ENCODE measurements at regions not wholly inside any gene's neighbourhood (a gene's known extent, or its start where the extent isn't known, plus 50 kb on each side); places are given as distances from the start of the nearest gene placed in this dataset.

DNA sequence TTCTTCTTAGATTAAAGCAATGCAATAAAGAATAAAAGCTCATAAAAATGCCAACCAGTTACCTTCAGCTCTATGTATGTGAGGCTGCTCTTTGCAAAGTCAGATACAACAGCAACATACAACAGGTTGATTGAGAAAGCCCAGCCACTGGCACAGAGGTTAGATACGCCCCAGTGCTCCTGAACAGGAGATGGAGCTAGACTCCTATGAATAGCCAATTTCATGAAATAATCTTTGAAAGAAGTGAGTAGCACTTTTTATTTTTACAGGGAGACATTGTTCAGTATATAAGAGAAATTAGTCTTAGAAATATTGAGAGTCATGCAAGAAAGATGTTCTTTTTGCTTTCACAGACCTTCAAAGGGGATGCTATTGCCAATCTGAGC is 362.4 kb upstream of the MEX3C start:
- H3K4me1 Mint-ChIP-seq (ENCODE audit: low read depth): no peaks in the 10 kb centered on the region
- no peak for DNase-seq
- peaks cover 5% of the 10 kb centered on the region for H3K36me3 Mint-ChIP-seq (ENCODE audit: low read depth)
- H3K27ac Mint-ChIP-seq: no peak overlapping the region
- H3K4me3 Mint-ChIP-seq: no peak overlapping the region
- TF ChIP-seq, protein P1, sequence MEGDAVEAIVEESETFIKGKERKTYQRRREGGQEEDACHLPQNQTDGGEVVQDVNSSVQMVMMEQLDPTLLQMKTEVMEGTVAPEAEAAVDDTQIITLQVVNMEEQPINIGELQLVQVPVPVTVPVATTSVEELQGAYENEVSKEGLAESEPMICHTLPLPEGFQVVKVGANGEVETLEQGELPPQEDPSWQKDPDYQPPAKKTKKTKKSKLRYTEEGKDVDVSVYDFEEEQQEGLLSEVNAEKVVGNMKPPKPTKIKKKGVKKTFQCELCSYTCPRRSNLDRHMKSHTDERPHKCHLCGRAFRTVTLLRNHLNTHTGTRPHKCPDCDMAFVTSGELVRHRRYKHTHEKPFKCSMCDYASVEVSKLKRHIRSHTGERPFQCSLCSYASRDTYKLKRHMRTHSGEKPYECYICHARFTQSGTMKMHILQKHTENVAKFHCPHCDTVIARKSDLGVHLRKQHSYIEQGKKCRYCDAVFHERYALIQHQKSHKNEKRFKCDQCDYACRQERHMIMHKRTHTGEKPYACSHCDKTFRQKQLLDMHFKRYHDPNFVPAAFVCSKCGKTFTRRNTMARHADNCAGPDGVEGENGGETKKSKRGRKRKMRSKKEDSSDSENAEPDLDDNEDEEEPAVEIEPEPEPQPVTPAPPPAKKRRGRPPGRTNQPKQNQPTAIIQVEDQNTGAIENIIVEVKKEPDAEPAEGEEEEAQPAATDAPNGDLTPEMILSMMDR (IDR thresholded peaks at IDR 0.05): no peak
- peaks cover 63% of the 10 kb centered on the region for H3K9me3 Mint-ChIP-seq
- no peaks in the 10 kb centered on the region for H3K27me3 Mint-ChIP-seq (ENCODE audit: insufficient read depth)

DNA sequence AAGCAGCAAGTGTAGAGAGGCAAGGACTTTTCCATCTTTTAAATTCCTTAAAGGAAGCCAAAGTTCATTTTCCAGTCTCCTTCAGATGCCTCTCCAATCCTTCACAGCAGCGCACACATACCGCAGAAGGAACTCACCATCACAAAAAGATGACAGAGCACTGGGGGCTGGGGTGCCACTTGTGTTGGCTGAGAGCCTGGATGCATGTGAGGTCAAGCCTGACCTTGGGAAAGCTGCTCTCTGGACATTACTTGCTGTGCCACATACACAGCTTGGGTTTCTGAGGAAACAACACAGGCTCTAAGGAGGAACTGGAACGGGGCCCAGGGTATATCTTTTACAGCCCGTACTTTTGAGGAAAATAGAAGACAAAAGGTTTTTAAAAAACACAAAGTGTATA is 364.3 kb upstream of the MEX3C start:
- no peaks in the 10 kb centered on the region for H3K4me1 Mint-ChIP-seq (ENCODE audit: low read depth)
- no peak for DNase-seq
- no peak overlapping the region for H3K27ac Mint-ChIP-seq

DNA sequence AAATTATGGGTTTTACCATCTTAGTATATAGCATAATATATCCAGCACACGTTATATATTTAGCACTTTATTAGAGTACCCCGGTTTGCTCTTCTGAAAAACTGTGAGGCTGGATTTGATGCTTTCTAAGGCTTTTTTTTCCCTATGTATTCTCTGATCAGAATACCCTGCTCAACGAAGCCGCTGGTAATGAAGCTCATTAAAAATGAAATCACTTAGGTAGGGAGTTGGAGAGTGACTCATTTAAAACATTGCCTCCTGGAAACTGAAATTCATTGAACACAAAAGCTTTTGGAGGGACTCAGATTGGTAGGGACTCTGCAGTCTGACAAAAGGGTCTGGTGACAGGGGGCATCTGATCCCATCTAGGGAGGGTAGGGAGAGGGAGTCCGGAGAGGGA is 365.4 kb upstream of the MEX3C start:
- H3K9me3 Mint-ChIP-seq: peaks cover 53% of the 10 kb centered on the region
- no peaks in the 10 kb centered on the region for H3K36me3 Mint-ChIP-seq (ENCODE audit: low read depth)
- H3K27me3 Mint-ChIP-seq (ENCODE audit: insufficient read depth): no peaks in the 10 kb centered on the region
- H3K4me1 Mint-ChIP-seq (ENCODE audit: low read depth): no peaks in the 10 kb centered on the region
- DNase-seq: no peak
- no peak overlapping the region for H3K27ac Mint-ChIP-seq
- no peak overlapping the region for H3K4me3 Mint-ChIP-seq
- TF ChIP-seq, protein P1 (IDR thresholded peaks at IDR 0.05): no peak

More for the DNA sequence above, 364.3 kb upstream of the MEX3C start:
- H3K27me3 Mint-ChIP-seq (ENCODE audit: insufficient read depth): no peaks in the 10 kb centered on the region
- H3K9me3 Mint-ChIP-seq: peaks cover 59% of the 10 kb centered on the region
- H3K4me3 Mint-ChIP-seq: no peak overlapping the region
- TF ChIP-seq, protein P1 (IDR thresholded peaks at IDR 0.05): no peak
- peaks cover 5% of the 10 kb centered on the region for H3K36me3 Mint-ChIP-seq (ENCODE audit: low read depth)

DNA sequence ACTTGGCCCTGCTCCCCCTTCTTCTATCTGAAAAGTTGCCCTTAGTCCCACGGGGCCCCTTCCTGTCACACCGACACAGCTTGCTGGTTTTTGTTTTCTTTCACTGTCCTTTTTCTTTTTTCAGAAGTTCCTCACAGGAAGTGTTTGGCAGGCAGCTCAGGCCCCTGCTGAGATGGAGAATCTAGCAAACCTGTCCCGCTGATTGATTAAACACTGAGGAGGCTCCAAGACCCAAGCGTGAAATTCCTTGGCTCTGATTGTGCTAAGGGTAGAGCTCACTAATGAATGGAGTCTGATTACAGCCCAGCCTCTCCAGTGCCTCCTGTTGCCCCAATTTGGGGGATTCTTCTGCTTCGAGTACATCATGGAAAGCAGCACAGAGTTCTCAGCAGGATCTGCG is 365.9 kb upstream of the MEX3C start:
- no peaks in the 10 kb centered on the region for H3K27me3 Mint-ChIP-seq (ENCODE audit: insufficient read depth)
- H3K4me1 Mint-ChIP-seq (ENCODE audit: low read depth): no peaks in the 10 kb centered on the region
- TF ChIP-seq, protein P1 (IDR thresholded peaks at IDR 0.05): no peak
- no peak overlapping the region for H3K4me3 Mint-ChIP-seq
- DNase-seq: no peak
- no peaks in the 10 kb centered on the region for H3K36me3 Mint-ChIP-seq (ENCODE audit: low read depth)
- peaks cover 51% of the 10 kb centered on the region for H3K9me3 Mint-ChIP-seq
- H3K27ac Mint-ChIP-seq: no peak overlapping the region

DNA sequence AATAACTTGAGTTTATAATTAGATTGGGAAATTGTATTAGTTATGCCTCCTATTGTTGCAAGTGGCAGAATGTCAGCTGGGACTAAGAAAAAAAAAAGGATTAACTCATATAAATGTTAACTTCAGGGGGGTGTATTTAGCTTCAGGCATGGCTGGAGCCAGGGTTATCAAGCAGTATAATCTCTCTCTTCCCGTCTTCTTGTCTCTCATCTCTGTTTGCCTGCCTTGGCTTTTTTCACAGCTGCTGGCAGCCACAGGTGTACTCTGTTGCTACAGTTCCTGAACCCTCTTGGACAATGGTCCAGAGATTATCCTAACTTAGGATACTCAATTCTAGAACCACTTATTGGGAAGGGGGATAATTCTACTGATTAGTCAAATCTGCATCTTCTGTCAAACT is 370.7 kb upstream of the MEX3C start:
- DNase-seq: no peak
- Mint-ChIP-seq H3K36me3 (ENCODE audit: low read depth) (no peaks in the 10 kb centered on the region), H3K27me3 (ENCODE audit: insufficient read depth) (no peaks in the 10 kb centered on the region), H3K9me3 (peaks cover 24% of the 10 kb centered on the region), H3K4me1 (ENCODE audit: low read depth) (no peaks in the 10 kb centered on the region), H3K4me3 (no peak overlapping the region), H3K27ac (no peak overlapping the region)
- TF ChIP-seq, protein P1 (IDR thresholded peaks at IDR 0.05): no peak

DNA sequence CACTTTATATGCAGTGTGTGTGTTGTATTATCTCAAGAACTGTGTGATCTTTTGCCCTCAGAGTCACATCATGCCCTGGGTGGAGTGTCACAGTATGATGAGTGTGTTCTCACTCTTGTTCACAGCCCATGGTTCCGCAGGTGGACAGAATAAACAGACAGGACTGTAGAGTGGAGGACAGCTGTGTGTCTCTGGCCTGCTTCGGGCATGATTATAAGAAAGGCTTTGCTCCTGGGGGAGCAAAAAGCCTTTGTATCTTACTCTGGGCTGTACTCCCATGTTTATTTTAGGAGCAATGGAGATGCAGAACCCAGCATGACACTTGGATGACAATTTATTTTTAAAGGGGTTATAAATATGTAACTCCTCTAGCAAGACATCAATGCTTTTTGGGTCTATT is 371.7 kb upstream of the MEX3C start:
- Mint-ChIP-seq H3K9me3 (peaks cover 29% of the 10 kb centered on the region), H3K4me3 (no peak overlapping the region), H3K36me3 (ENCODE audit: low read depth) (no peaks in the 10 kb centered on the region), H3K27ac (no peak overlapping the region), H3K4me1 (ENCODE audit: low read depth) (no peaks in the 10 kb centered on the region), H3K27me3 (ENCODE audit: insufficient read depth) (no peaks in the 10 kb centered on the region)
- no peak for DNase-seq
- TF ChIP-seq, protein P1 (IDR thresholded peaks at IDR 0.05): no peak

Data from HFFc6 (cell line).